Right atrium auricular region (tissue), 2 donors: ENCODE measurements at regions not wholly inside any gene's neighbourhood (a gene's known extent, or its start where the extent isn't known, plus 50 kb on each side); places are given as distances from the start of the nearest gene placed in this dataset.

Experiments
- DNase-seq: peaks from one replicate; pipeline ENCODE4 v3.0.0-alpha.2; 2019; ENCODE audit warnings: low spot score
- H3K27ac ChIP-seq, 2 donors: fragments of 200-600 bp; sonication (generic); 1 replicate in 1 of 2; 2 replicates in 1 of 2; pipeline ENCODE4 v1.5.1; 2016 to 2019
- H3K27me3 ChIP-seq, 2 donors: fragments of 200-600 bp; sonication (generic); one replicate each; pipeline versions ENCODE4 v1.5.1 to v1.6.0; 2017 to 2019
- H3K36me3 ChIP-seq: fragments of 200-600 bp; sonication (generic); one replicate; pipeline ENCODE4 v1.5.1; 2016
- H3K4me1 ChIP-seq, 2 donors: fragments of 200-600 bp; sonication (generic); one replicate each; pipeline versions ENCODE4 v1.5.1 to v1.6.0; 2017 to 2019
- H3K4me3 ChIP-seq, 2 donors: fragments of 200-600 bp; sonication (generic); 1 replicate in 1 of 2; 2 replicates in 1 of 2; pipeline ENCODE4 v1.5.1; 2017 to 2019; ENCODE audit warnings: mild to moderate bottlenecking in 1 of 2, moderate library complexity in 1 of 2
- H3K9me3 ChIP-seq, 2 donors: fragments of 200-600 bp; sonication (generic); one replicate each; pipeline ENCODE4 v1.5.1; 2019
- TF ChIP-seq, protein P1 (sequence below), 2 donors: fragments of 200-600 bp; sonication (generic); IDR thresholded peaks; one replicate each; pipeline ENCODE4 v1.5.1; 2019; ENCODE audit warnings: antibody characterized with exemption in 2 of 2

DNA sequence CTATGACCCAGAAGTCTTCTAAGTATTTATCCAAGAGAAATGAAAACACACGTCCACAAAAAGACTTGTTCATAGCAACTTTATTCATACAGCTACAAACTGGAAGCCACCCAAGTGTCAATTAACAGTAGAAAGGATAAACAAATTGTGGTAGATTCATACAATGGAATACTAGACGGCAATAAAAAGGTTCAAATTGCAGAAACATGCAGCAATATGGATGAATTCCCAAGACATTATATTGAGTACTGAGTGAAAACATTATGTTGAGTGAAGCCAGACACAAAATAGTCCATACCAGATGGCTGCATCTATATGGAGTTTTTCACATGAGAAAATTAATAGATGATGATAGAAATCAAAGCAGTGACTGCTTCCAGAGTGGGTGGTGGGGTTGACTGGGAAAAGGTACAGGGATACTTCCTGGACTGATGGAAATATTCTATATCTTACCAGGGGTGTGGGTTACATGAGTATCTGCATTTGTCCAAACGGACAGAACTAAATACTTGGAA is 292.0 kb downstream of the FGFR2 start:
- no peaks in the 10 kb centered on the region for H3K9me3 ChIP-seq
- TF ChIP-seq, protein P1, sequence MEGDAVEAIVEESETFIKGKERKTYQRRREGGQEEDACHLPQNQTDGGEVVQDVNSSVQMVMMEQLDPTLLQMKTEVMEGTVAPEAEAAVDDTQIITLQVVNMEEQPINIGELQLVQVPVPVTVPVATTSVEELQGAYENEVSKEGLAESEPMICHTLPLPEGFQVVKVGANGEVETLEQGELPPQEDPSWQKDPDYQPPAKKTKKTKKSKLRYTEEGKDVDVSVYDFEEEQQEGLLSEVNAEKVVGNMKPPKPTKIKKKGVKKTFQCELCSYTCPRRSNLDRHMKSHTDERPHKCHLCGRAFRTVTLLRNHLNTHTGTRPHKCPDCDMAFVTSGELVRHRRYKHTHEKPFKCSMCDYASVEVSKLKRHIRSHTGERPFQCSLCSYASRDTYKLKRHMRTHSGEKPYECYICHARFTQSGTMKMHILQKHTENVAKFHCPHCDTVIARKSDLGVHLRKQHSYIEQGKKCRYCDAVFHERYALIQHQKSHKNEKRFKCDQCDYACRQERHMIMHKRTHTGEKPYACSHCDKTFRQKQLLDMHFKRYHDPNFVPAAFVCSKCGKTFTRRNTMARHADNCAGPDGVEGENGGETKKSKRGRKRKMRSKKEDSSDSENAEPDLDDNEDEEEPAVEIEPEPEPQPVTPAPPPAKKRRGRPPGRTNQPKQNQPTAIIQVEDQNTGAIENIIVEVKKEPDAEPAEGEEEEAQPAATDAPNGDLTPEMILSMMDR (IDR thresholded peaks at IDR 0.05), result no peak
- H3K27me3 ChIP-seq, result no peaks in the 10 kb centered on the region
- no peak overlapping the region for H3K4me3 ChIP-seq
- DNase-seq, result no peak
- H3K4me1 ChIP-seq, result no peaks in the 10 kb centered on the region
- H3K36me3 ChIP-seq, result no peaks in the 10 kb centered on the region
- no peak overlapping the region for H3K27ac ChIP-seq

DNA sequence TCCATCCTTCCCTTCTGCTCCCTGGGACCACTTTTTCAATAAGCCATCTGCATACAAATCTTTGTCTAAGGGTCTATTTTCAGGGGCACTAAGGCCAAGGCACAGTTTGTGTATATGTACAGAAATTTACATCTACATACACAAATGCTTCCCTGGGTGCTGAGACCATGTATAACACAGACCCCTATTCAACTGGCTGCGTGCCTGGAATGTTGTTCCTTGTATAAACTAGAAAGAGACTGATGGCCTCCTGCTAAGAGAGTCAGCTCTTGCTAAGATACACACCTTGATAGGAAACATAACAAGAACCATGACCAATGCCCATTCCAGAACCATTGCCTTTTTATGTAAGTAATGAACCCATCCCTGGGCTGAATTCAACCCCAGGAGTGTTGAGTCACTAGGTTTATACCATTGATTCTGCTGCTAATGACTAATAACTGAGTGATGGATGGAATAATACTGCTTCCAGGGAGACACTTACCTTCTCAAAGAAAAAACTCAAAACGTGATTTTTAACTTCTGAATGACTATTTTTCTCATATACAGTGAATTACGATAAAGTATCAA is 290.7 kb downstream of the FGFR2 start:
- H3K4me3 ChIP-seq, result no peak overlapping the region
- H3K27me3 ChIP-seq, result no peaks in the 10 kb centered on the region
- H3K4me1 ChIP-seq, result no peaks in the 10 kb centered on the region
- no peaks in the 10 kb centered on the region for H3K9me3 ChIP-seq
- TF ChIP-seq, protein P1 (IDR thresholded peaks at IDR 0.05), result no peak
- no peaks in the 10 kb centered on the region for H3K36me3 ChIP-seq
- H3K27ac ChIP-seq, result no peak overlapping the region
- no peak for DNase-seq

DNA sequence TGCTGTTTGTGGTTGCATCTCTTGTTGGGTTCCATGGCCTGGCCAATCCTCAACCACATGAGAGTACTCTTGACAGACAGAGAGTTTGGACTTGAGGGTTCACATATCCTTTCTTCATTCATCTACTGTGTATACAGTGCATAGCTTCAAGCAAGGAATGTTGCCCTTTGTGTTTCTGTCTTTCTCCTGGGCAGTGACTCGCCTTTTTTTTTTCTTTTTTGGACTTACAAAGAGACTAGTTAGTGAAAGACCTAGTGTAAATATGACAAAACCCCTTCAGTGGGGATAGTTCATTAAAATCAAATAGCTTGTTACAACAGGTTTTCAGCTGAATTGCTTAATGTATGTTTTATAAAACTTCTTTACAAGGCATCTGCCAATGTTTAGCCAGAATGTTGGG is 290.2 kb downstream of the FGFR2 start:
- Histone ChIP-seq H3K36me3 (no peaks in the 10 kb centered on the region), H3K9me3 (no peaks in the 10 kb centered on the region), H3K4me3 (no peak overlapping the region), H3K27ac (no peak overlapping the region), H3K27me3 (no peaks in the 10 kb centered on the region), H3K4me1 (peaks cover 0 to 5% of the 10 kb centered on the region in 2 donors)
- no peak for DNase-seq
- TF ChIP-seq, protein P1 (IDR thresholded peaks at IDR 0.05), result no peak

DNA sequence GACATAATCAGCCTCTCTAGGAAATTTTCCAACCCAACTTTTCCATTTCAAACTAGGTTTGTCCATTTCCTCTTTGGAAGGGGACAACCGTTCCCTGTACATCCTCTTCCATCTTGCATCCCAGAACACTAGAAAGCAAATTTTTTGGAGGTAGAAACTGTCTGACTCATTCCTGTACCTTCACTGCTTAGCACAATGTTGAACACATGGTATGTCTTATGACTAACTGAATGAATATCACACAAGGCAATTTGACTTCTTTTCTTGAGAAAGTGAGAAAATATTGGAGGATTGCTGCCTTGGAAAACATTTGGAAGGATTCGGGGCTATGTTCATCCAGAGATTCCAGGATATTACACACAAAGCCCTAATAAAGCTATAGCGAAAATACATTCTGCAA is 289.1 kb downstream of the FGFR2 start:
- Histone ChIP-seq H3K9me3 (no peaks in the 10 kb centered on the region), H3K27me3 (no peaks in the 10 kb centered on the region), H3K36me3 (no peaks in the 10 kb centered on the region), H3K27ac (no peak overlapping the region), H3K4me1 (peaks cover 0 to 7% of the 10 kb centered on the region in 2 donors), H3K4me3 (no peak overlapping the region)
- TF ChIP-seq, protein P1 (IDR thresholded peaks at IDR 0.05), result no peak
- DNase-seq, result no peak

DNA sequence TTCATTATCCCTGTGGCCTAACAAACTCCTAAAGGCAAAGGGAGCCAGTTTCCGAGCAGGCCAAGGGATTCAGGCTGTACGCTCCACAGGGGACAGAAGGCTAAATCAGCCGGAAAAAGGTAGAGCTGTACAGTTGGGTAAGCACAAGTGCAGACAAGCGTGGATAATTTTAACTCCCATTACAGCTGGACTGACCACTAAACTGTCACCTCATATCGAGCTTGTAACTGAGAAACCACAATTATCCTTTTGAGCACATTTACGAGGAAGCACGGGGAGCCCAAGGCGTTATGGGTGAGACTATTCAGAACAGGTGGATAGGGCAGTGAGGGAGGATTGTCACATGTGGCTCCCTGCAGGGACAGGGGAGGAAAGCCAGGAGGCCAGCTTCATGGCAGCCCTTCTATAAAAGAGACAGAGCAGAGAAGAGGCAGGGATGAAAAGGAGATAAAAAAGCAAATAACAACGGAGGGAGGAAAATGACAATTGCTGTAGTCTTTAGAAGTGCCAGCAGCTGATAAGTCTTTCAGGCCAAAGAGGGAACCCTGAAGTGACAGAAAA is 288.0 kb downstream of the FGFR2 start:
- DNase-seq, result no peak
- H3K27me3 ChIP-seq, result no peaks in the 10 kb centered on the region
- H3K27ac ChIP-seq, result no peak overlapping the region
- H3K36me3 ChIP-seq, result no peaks in the 10 kb centered on the region
- H3K4me3 ChIP-seq, result no peak overlapping the region
- H3K4me1 ChIP-seq, result peaks cover 0 to 7% of the 10 kb centered on the region in 2 donors
- H3K9me3 ChIP-seq, result no peaks in the 10 kb centered on the region
- TF ChIP-seq, protein P1 (IDR thresholded peaks at IDR 0.05), result no peak
